ENCODE measurements at regions not wholly inside any gene's neighbourhood (a gene's known extent, or its start where the extent isn't known, plus 50 kb on each side); places are given as distances from the start of the nearest gene placed in this dataset.

GRCh38 chr13:31950111-31950815, 81.3 kb upstream of the FRY start:
- Mint-ChIP-seq H3K36me3 (no peaks in the 10 kb centered on the region), H3K27me3 (ENCODE audit: insufficient read depth, low read depth) (peaks cover 3% of the 10 kb centered on the region), H3K9me3 (no peaks in the 10 kb centered on the region), H3K4me1 (peaks cover 11% of the 10 kb centered on the region), H3K27ac (no peak overlapping the region), H3K4me3 (no peak overlapping the region)
- no peaks in the 10 kb centered on the region for H3K36me3 ChIP-seq
- H3K4me2 ChIP-seq: no peak overlapping the region
- H4K20me1 ChIP-seq (ENCODE audit: low read depth): no peaks in the 10 kb centered on the region
- H3K27me3 ChIP-seq: no peaks in the 10 kb centered on the region
- H3K4me1 ChIP-seq: no peaks in the 10 kb centered on the region
- DNase-seq (ENCODE audit: low spot score): no peak
- H3K4me3 ChIP-seq: no peak overlapping the region
- no peak overlapping the region for H3K9ac ChIP-seq
- H3K9me3 ChIP-seq (ENCODE audit: low read depth): no peaks in the 10 kb centered on the region
- H3K27ac ChIP-seq: no peak overlapping the region
- no peak overlapping the region for H2AFZ ChIP-seq (replicated peaks)
- TF ChIP-seq EZH2 (IDR thresholded peaks at IDR 0.05): no peak
- no peak for TF ChIP-seq CTCF (IDR thresholded peaks at IDR 0.05)
- no peak for TF ChIP-seq EZH2phosphoT487 (IDR thresholded peaks at IDR 0.05)
- no peaks in the 10 kb centered on the region for H3K79me2 ChIP-seq (ENCODE audit: low read depth)
- H3F3A ChIP-seq (ENCODE audit: low read depth): no peaks in the 10 kb centered on the region

GRCh38 chr13:31951215-31951678, 80.3 kb upstream of the FRY start:
- Histone ChIP-seq H3K4me2 (no peak overlapping the region), H3F3A (ENCODE audit: low read depth) (no peaks in the 10 kb centered on the region), H3K36me3 (no peaks in the 10 kb centered on the region), H3K9ac (no peak overlapping the region), H3K27me3 (no peaks in the 10 kb centered on the region), H3K9me3 (ENCODE audit: low read depth) (no peaks in the 10 kb centered on the region), H4K20me1 (ENCODE audit: low read depth) (no peaks in the 10 kb centered on the region), H3K4me1 (no peaks in the 10 kb centered on the region), H2AFZ (replicated peaks) (no peak overlapping the region), H3K79me2 (ENCODE audit: low read depth) (no peaks in the 10 kb centered on the region), H3K27ac (no peak overlapping the region), H3K4me3 (no peak overlapping the region)
- peaks cover 7% of the 10 kb centered on the region for H3K4me1 Mint-ChIP-seq
- TF ChIP-seq EZH2 (IDR thresholded peaks at IDR 0.05) (no peak), CTCF (IDR thresholded peaks at IDR 0.05) (no peak), EZH2phosphoT487 (IDR thresholded peaks at IDR 0.05) (no peak)
- no peak overlapping the region for H3K27ac Mint-ChIP-seq
- no peaks in the 10 kb centered on the region for H3K9me3 Mint-ChIP-seq
- peaks cover 3% of the 10 kb centered on the region for H3K27me3 Mint-ChIP-seq (ENCODE audit: insufficient read depth, low read depth)
- DNase-seq (ENCODE audit: low spot score): no peak
- no peaks in the 10 kb centered on the region for H3K36me3 Mint-ChIP-seq
- no peak overlapping the region for H3K4me3 Mint-ChIP-seq

- Mint-ChIP-seq H3K27me3 (ENCODE audit: insufficient read depth, low read depth) (no peaks in the 10 kb centered on the region), H3K27ac (no peak overlapping the region), H3K36me3 (no peaks in the 10 kb centered on the region), H3K9me3 (no peaks in the 10 kb centered on the region), H3K4me1 (no peaks in the 10 kb centered on the region), H3K4me3 (no peak overlapping the region)
- Histone ChIP-seq H3K9ac (no peak overlapping the region), H2AFZ (replicated peaks) (no peak overlapping the region), H3K4me3 (no peak overlapping the region), H3K4me2 (no peak overlapping the region), H3K9me3 (ENCODE audit: low read depth) (no peaks in the 10 kb centered on the region), H3K79me2 (ENCODE audit: low read depth) (no peaks in the 10 kb centered on the region), H3K27me3 (no peaks in the 10 kb centered on the region), H3K27ac (no peak overlapping the region), H3K4me1 (no peaks in the 10 kb centered on the region), H4K20me1 (ENCODE audit: low read depth) (no peaks in the 10 kb centered on the region), H3F3A (ENCODE audit: low read depth) (no peaks in the 10 kb centered on the region), H3K36me3 (no peaks in the 10 kb centered on the region)
- DNase-seq (ENCODE audit: low spot score): no peak
- TF ChIP-seq CTCF (IDR thresholded peaks at IDR 0.05) (no peak), EZH2phosphoT487 (IDR thresholded peaks at IDR 0.05) (no peak), EZH2 (IDR thresholded peaks at IDR 0.05) (no peak)
Measured at GRCh38 chr13:31952641-31953380, 78.8 kb upstream of the FRY start.
